ENCODE measurements at regions not wholly inside any gene's neighbourhood (a gene's known extent, or its start where the extent isn't known, plus 50 kb on each side); places are given as distances from the start of the nearest gene placed in this dataset.

GRCh38 chr2:228527197-228527881, 345.9 kb upstream of the SPHKAP start:
- no TSS peak for BruUV-seq (replicated peaks)
- FAIRE-seq = no peak
- POLR2A ChIA-PET = no interaction called here

More at GRCh38 chr2:228527197-228527881, 345.9 kb upstream of the SPHKAP start:
- dilution Hi-C loops (cut with MboI; ENCODE audit: extremely low pct_ligation_motif_present, low sequenced_read_pairs) (no loop called here), intact Hi-C loops (cut with micrococcal nuclease) (no loop called here)
- no peak for TF ChIP-seq FOS (IDR thresholded peaks at IDR 0.05; ENCODE audit: borderline replicate concordance, insufficient read depth, low read length)
- TF ChIP-seq MYC (IDR thresholded peaks at IDR 0.05; ENCODE audit: low read depth, low read length) = no peak
- TF ChIP-seq CTCF (IDR thresholded peaks at IDR 0.05; ENCODE audit: extremely low read depth in 1 of 2, insufficient read depth in 1 of 2, low read depth in 1 of 2, low read length in 2 of 2) = no peak
- TF ChIP-seq EZH2 (IDR thresholded peaks at IDR 0.05; ENCODE audit: borderline replicate concordance, low read depth, low read length, severe bottlenecking) = no peak
- no peak for TF ChIP-seq MAX (IDR thresholded peaks at IDR 0.05; ENCODE audit: insufficient read depth, insufficient read length)
- no peak for TF ChIP-seq POLR2A (IDR thresholded peaks at IDR 0.05; ENCODE audit: low read depth, low read length)
- no peak for TF ChIP-seq JUN (IDR thresholded peaks at IDR 0.05; ENCODE audit: borderline replicate concordance, insufficient read depth, insufficient read length, low read depth)
- no peak for TF ChIP-seq GATA2 (IDR thresholded peaks at IDR 0.05; ENCODE audit: insufficient read depth, insufficient read length, low read depth, low read length)
- TF ChIP-seq POLR2AphosphoS5 (IDR thresholded peaks at IDR 0.05; ENCODE audit: insufficient read depth, low read depth, low read length) = no peak
- Histone ChIP-seq H3K9me3 (replicated peaks; ENCODE audit: control insufficient read depth, insufficient read depth, low read length) (peaks cover 4% of the 10 kb centered on the region), H3K79me2 (ENCODE audit: control insufficient read depth, insufficient read depth, low read length) (no peaks in the 10 kb centered on the region), H3K4me1 (ENCODE audit: control insufficient read depth, extremely low read depth, insufficient read depth, low read length) (no peaks in the 10 kb centered on the region), H3K27me3 (ENCODE audit: control insufficient read depth in 2 of 2, insufficient read depth in 2 of 2, low read length in 2 of 2) (no peaks in the 10 kb centered on the region), H2AFZ (ENCODE audit: low read depth, low read length) (no peak overlapping the region), H3K9ac (replicated peaks; ENCODE audit: extremely low read depth, insufficient read depth, low read length) (no peak overlapping the region), H3K4me2 (ENCODE audit: insufficient read depth, low read length) (no peak overlapping the region), H3K4me3 (replicated peaks in 1 of 3; ENCODE audit: insufficient read depth in 1 of 3, low read depth in 1 of 3, low read length in 3 of 3) (no peak overlapping the region), H4K20me1 (replicated peaks; ENCODE audit: control insufficient read depth, extremely low read depth, insufficient read depth, low read length) (no peaks in the 10 kb centered on the region), H3K36me3 (ENCODE audit: control insufficient read depth in 2 of 2, extremely low read depth in 1 of 2, insufficient read depth in 2 of 2, low read length in 2 of 2) (no peaks in the 10 kb centered on the region), H3K9me1 (replicated peaks; ENCODE audit: control insufficient read depth, extremely low read depth, insufficient read depth, low read length) (no peaks in the 10 kb centered on the region), H3K27ac (ENCODE audit: insufficient read depth, low read depth, low read length) (no peak overlapping the region)
- CTCF ChIA-PET = no interaction called here
- no peak for DNase-seq (ENCODE audit: low read depth, low spot score)

Data from endothelial cell of umbilical vein (primary cell).